OCI-LY1 (cell line): ENCODE measurements at regions not wholly inside any gene's neighbourhood (a gene's known extent, or its start where the extent isn't known, plus 50 kb on each side); places are given as distances from the start of the nearest gene placed in this dataset.

ENCODE experiments used
- H2AFZ ChIP-seq: fragments of 200-600 bp; sonication (generic), shearing (Covaris generic); 2 replicates; pipeline ENCODE4 v1.6.0; 2014; ENCODE audit warnings: antibody characterized with exemption, mild to moderate bottlenecking, low read length
- H3F3A ChIP-seq: fragments of 200-600 bp; sonication (generic), shearing (Covaris generic); 2 replicates; pipeline ENCODE4 v1.6.0; 2014; ENCODE audit warnings: mild to moderate bottlenecking, antibody characterized with exemption, low read length, moderate library complexity; ENCODE audit not compliant: insufficient read depth
- H3K27ac ChIP-seq: fragments of 200-600 bp; sonication (generic); 2 replicates; pipeline ENCODE4 v1.5.1; 2014; ENCODE audit warnings: low read length, mixed run types, mild to moderate bottlenecking, low read depth; ENCODE audit not compliant: poor library complexity, severe bottlenecking
- H3K27me3 ChIP-seq: fragments of 200-600 bp; sonication (generic); 2 replicates; pipeline ENCODE4 v1.6.0; 2014; ENCODE audit warnings: antibody characterized with exemption, mild to moderate bottlenecking, low read length, moderate library complexity; ENCODE audit not compliant: insufficient read depth
- H3K36me3 ChIP-seq: fragments of 200-600 bp; sonication (generic); 2 replicates; pipeline ENCODE4 v1.6.1; 2014; ENCODE audit warnings: mild to moderate bottlenecking, antibody characterized with exemption, low read length, moderate library complexity, mixed read lengths; ENCODE audit not compliant: insufficient read depth
- H3K4me1 ChIP-seq: fragments of 200-600 bp; sonication (generic); 2 replicates; pipeline ENCODE4 v1.5.1; 2014; ENCODE audit warnings: mild to moderate bottlenecking, low read length, moderate library complexity; ENCODE audit not compliant: insufficient read depth, severe bottlenecking
- H3K4me2 ChIP-seq: fragments of 200-600 bp; sonication (generic), shearing (Covaris generic); 2 replicates; pipeline ENCODE4 v1.6.1; 2014; ENCODE audit warnings: low read length
- H3K4me3 ChIP-seq: fragments of 200-600 bp; sonication (generic); 2 replicates; pipeline ENCODE4 v1.5.1; 2014; ENCODE audit warnings: low read length, low read depth, mild to moderate bottlenecking, mixed read lengths; ENCODE audit not compliant: poor library complexity, severe bottlenecking
- H3K79me2 ChIP-seq: fragments of 200-600 bp; shearing (Covaris generic); 2 replicates; pipeline ENCODE4 v1.6.1; 2016; ENCODE audit warnings: mixed run types, low read length, mixed read lengths; ENCODE audit not compliant: insufficient read depth
- H3K9ac ChIP-seq: fragments of 200-600 bp; sonication (generic), shearing (Covaris generic); 2 replicates; pipeline ENCODE4 v1.6.1; 2014; ENCODE audit warnings: mild to moderate bottlenecking, low read length, mixed read lengths
- H3K9me2 ChIP-seq: fragments of 200-600 bp; sonication (generic), shearing (Covaris generic); 2 replicates; pipeline ENCODE4 v1.6.1; 2014; ENCODE audit warnings: low read depth, mild to moderate bottlenecking, low read length, mixed read lengths
- H3K9me3 ChIP-seq: fragments of 200-600 bp; shearing (Covaris generic); 2 replicates; pipeline ENCODE4 v1.6.1; 2014; ENCODE audit warnings: low read length, mixed read lengths
- H4K20me1 ChIP-seq: fragments of 200-600 bp; sonication (generic), shearing (Covaris generic); 2 replicates; pipeline ENCODE4 v1.6.0; 2016; ENCODE audit warnings: mild to moderate bottlenecking, low read length; ENCODE audit not compliant: insufficient read depth
- EZH2 ChIP-seq: fragments of 200-600 bp; sonication (generic), shearing (Covaris generic); IDR thresholded peaks from 2 replicates; pipeline ENCODE4 v1.8.0; 2017; ENCODE audit warnings: borderline replicate concordance, mixed run types, mild to moderate bottlenecking, antibody characterized with exemption, low read length, moderate library complexity, mixed read lengths
- TF ChIP-seq, protein P1 (sequence below): fragments of 200-600 bp; sonication (generic), shearing (Covaris generic); IDR thresholded peaks from 2 replicates; pipeline ENCODE4 v1.5.1; 2017; ENCODE audit warnings: mild to moderate bottlenecking, antibody characterized with exemption, low read length, moderate library complexity, mixed read lengths

DNA sequence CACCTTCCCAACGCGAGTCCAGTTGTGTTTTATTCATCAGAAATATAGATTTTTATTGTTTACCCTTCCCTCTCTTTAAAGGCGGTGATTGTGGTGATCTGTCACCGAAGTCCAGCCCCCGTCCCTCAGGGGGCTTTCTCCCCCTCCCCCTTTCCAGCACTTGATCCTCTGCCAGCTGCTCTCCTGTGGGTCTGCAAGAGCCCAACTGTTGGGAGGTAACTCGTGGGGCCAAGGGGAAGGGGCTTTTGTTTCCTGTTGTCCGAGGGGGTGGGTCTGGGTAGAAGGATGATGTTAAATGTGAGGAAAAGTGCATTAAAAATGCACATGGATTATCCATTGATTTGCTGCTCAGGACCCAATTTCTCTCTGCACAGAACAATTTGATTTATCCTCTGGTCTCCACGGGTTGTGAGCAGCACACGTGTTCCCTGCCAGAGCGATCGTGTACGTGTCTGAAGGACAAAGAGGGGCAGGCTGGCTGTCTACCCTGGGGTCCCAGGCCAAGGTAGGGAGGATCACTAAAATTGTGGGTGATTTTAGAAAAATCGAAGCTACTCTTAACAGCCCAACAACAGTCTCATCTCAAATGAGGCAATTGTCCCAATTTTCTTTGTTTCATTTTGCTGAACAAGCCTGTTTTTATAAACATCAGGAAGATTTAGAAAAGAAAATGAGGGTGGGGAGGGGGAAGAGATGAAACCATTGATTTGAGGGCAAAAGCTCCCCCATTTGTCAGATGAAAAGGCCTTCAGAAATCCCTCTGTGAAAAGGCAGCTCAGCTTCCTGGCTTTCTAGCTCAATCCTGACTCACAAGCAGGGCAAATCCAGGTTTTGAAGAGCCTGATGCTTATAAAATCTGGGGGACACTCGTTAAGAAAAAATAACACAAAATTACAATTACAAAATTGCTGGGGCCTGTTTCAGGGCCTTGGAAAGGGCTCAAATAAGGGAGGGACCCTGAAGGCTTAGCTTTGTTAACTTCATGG, 176.2 kb downstream of the RHOU start:
- Histone ChIP-seq H3K36me3 (no peaks in the 10 kb centered on the region), H3K27me3 (0 out of 2 replicates have a peak, but pooled peaks cover 3% of the 10 kb centered on the region), H3K79me2 (no peaks in the 10 kb centered on the region), H3K9ac (no peak overlapping the region), H3K4me1 (no peaks in the 10 kb centered on the region), H3K4me3 (no peak overlapping the region), H3K9me2 (no peaks in the 10 kb centered on the region), H3K27ac (no peak overlapping the region), H3F3A (no peaks in the 10 kb centered on the region), H3K9me3 (no peaks in the 10 kb centered on the region), H3K4me2 (no peak overlapping the region), H4K20me1 (no peaks in the 10 kb centered on the region), H2AFZ (no peak overlapping the region)
- TF ChIP-seq, protein P1, sequence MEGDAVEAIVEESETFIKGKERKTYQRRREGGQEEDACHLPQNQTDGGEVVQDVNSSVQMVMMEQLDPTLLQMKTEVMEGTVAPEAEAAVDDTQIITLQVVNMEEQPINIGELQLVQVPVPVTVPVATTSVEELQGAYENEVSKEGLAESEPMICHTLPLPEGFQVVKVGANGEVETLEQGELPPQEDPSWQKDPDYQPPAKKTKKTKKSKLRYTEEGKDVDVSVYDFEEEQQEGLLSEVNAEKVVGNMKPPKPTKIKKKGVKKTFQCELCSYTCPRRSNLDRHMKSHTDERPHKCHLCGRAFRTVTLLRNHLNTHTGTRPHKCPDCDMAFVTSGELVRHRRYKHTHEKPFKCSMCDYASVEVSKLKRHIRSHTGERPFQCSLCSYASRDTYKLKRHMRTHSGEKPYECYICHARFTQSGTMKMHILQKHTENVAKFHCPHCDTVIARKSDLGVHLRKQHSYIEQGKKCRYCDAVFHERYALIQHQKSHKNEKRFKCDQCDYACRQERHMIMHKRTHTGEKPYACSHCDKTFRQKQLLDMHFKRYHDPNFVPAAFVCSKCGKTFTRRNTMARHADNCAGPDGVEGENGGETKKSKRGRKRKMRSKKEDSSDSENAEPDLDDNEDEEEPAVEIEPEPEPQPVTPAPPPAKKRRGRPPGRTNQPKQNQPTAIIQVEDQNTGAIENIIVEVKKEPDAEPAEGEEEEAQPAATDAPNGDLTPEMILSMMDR = no peak
- TF ChIP-seq EZH2 = no peak

- H3K27ac ChIP-seq = no peak overlapping the region
- no peaks in the 10 kb centered on the region for H3F3A ChIP-seq
- H3K9ac ChIP-seq = no peak overlapping the region
- H3K9me2 ChIP-seq = no peaks in the 10 kb centered on the region
- H3K4me3 ChIP-seq = no peak overlapping the region
- H3K9me3 ChIP-seq = no peaks in the 10 kb centered on the region
- H3K4me1 ChIP-seq = no peaks in the 10 kb centered on the region
- H4K20me1 ChIP-seq = no peaks in the 10 kb centered on the region
- no peak for TF ChIP-seq EZH2
- TF ChIP-seq, protein P1 = no peak
- no peak overlapping the region for H3K4me2 ChIP-seq
- H2AFZ ChIP-seq = no peak overlapping the region
- no peaks in the 10 kb centered on the region for H3K36me3 ChIP-seq
- no peaks in the 10 kb centered on the region for H3K79me2 ChIP-seq
- 0 out of 2 replicates have a peak, but pooled peaks cover 3% of the 10 kb centered on the region for H3K27me3 ChIP-seq
Observed at GRCh38 chr1:228913626-228914414, 178.5 kb downstream of the RHOU start.

DNA sequence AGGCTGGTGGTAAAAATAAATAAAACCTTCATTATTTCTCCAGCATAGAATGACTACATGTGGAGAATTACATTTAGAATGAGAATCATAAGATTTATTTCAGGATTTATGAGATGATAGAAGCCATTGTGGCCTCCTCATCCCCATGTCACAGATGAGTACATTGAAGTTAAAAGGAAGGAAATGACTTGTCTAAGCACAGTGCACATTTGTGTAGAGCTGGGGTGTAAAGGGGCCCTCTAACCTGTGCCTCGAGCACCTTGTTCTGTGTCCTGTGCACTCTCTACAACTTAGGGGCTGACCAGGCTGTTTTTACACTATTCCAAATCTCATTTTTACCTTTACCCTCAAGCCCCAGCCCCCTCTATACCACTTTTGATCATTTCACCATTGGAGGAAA, 179.4 kb downstream of the RHOU start:
- Histone ChIP-seq H3K9me2 (no peaks in the 10 kb centered on the region), H3K9me3 (no peaks in the 10 kb centered on the region), H3K4me2 (no peak overlapping the region), H3K9ac (no peak overlapping the region), H3K27me3 (0 out of 2 replicates have a peak, but pooled peaks cover 3% of the 10 kb centered on the region), H3K36me3 (no peaks in the 10 kb centered on the region), H2AFZ (no peak overlapping the region), H3K27ac (no peak overlapping the region), H3K4me1 (no peaks in the 10 kb centered on the region), H3F3A (no peaks in the 10 kb centered on the region), H4K20me1 (no peaks in the 10 kb centered on the region), H3K4me3 (no peak overlapping the region), H3K79me2 (no peaks in the 10 kb centered on the region)
- TF ChIP-seq EZH2 = no peak
- TF ChIP-seq, protein P1 = no peak
